Gastrocnemius medialis (tissue), 4 donors: ENCODE measurements at regions not wholly inside any gene's neighbourhood (a gene's known extent, or its start where the extent isn't known, plus 50 kb on each side); places are given as distances from the start of the nearest gene placed in this dataset.

Experiments
- ATAC-seq, 2 donors: fragments of 150-250 bp; one replicate each; pipeline ENCODE4 v1.9.1; 2016
- DNase-seq, 2 donors: peaks; one replicate each; pipeline ENCODE4 v3.0.0-alpha.2; 2019
- H3K27ac ChIP-seq, 4 donors: fragments of 200-600 bp; sonication (generic); 1 replicate in 1 of 4; 2 replicates in 3 of 4; pipeline ENCODE4 v1.5.1; 2016 to 2018; ENCODE audit warnings: mild to moderate bottlenecking in 2 of 4, moderate library complexity in 1 of 4
- H3K27me3 ChIP-seq, 3 donors: fragments of 200-600 bp; sonication (generic) in 2 of 3; 1 replicate in 1 of 3; 2 replicates in 2 of 3; pipeline versions ENCODE4 v1.5.1 to v1.6.0; 2016 to 2019; ENCODE audit warnings: mild to moderate bottlenecking in 1 of 3, moderate library complexity in 1 of 3
- H3K36me3 ChIP-seq, 2 donors: fragments of 200-600 bp; sonication (generic) in 1 of 2; one replicate each; pipeline ENCODE4 v1.5.1; 2017 to 2018
- H3K4me1 ChIP-seq, 2 donors: fragments of 200-600 bp; sonication (generic) in 1 of 2; one replicate each; pipeline ENCODE4 v1.5.1; 2016 to 2017; ENCODE audit warnings: mild to moderate bottlenecking in 2 of 2
- H3K4me3 ChIP-seq, 4 donors: fragments of 200-600 bp; sonication (generic) in 3 of 4; 1 replicate in 1 of 4; 2 replicates in 3 of 4; pipeline ENCODE4 v1.5.1; 2016 to 2019; ENCODE audit warnings: mild to moderate bottlenecking in 2 of 4
- H3K9me3 ChIP-seq, 3 donors: fragments of 200-600 bp; sonication (generic) in 2 of 3; 1 replicate in 1 of 3; 2 replicates in 2 of 3; pipeline ENCODE4 v1.5.1; 2016 to 2019
- CTCF ChIP-seq, 5 experiments: fragments of 450-650 bp in 3 of 5; fragments of 200-600 bp in 2 of 5; sonication (generic) in 2 of 5; IDR thresholded peaks in 4 of 5; conservative IDR thresholded peaks in 1 of 5; 1 replicate in 4 of 5; 2 replicates in 1 of 5; pipeline ENCODE4 v1.5.1; 2016 to 2019; ENCODE audit warnings: antibody characterized with exemption in 5 of 5, mild to moderate bottlenecking in 3 of 5, moderate library complexity in 3 of 5
- POLR2A ChIP-seq, 2 donors: fragments of 450-650 bp; IDR thresholded peaks; one replicate each; pipeline ENCODE4 v1.6.1; 2017; ENCODE audit warnings: antibody characterized with exemption in 2 of 2, mild to moderate bottlenecking in 2 of 2, moderate library complexity in 2 of 2
- in situ Hi-C, 4 donors: fragments of 200-750 bp; cut with MboI; loops; one replicate each; pipeline versions ENCODE4 v1.15.0 to v1.8.0; 2017; ENCODE audit warnings: low sequenced_read_pairs in 4 of 4
- intact Hi-C: fragments of 100-400 bp; cut with DNase I; formaldehyde crosslinking; loops from one replicate; pipeline ENCODE4 v1.15.1; 2023; ENCODE audit warnings: low total_unique reads

GRCh38 chr1:78434351-78434750 is 56.4 kb upstream of the PTGFR start:
- Histone ChIP-seq H3K9me3 (no peaks in the 10 kb centered on the region), H3K27me3 (no peaks in the 10 kb centered on the region), H3K27ac (no peak overlapping the region), H3K4me3 (no peak overlapping the region), H3K36me3 (no peaks in the 10 kb centered on the region), H3K4me1 (no peaks in the 10 kb centered on the region)
- in situ Hi-C loops, result no loop called here
- TF ChIP-seq POLR2A (IDR thresholded peaks at IDR 0.05) (no peak), CTCF (IDR thresholded peaks at IDR 0.05 in 4 of 5, conservative IDR thresholded peaks at IDR 0.05 in 1 of 5) (no peak)
- DNase-seq (no peak), ATAC-seq (no peak)
- intact Hi-C loops, result no loop called here

GRCh38 chr1:78436961-78437360 is 53.8 kb upstream of the PTGFR start:
- in situ Hi-C loops (no loop called here), intact Hi-C loops (no loop called here)
- ATAC-seq, result no peak
- no peak overlapping the region for H3K4me3 ChIP-seq
- TF ChIP-seq CTCF (IDR thresholded peaks at IDR 0.05 in 4 of 5, conservative IDR thresholded peaks at IDR 0.05 in 1 of 5) (no peak), POLR2A (IDR thresholded peaks at IDR 0.05) (no peak)
- no peaks in the 10 kb centered on the region for H3K36me3 ChIP-seq
- no peaks in the 10 kb centered on the region for H3K27me3 ChIP-seq
- H3K27ac ChIP-seq, result no peak overlapping the region
- H3K4me1 ChIP-seq, result no peaks in the 10 kb centered on the region
- H3K9me3 ChIP-seq, result no peaks in the 10 kb centered on the region
- no peak for DNase-seq

DNA sequence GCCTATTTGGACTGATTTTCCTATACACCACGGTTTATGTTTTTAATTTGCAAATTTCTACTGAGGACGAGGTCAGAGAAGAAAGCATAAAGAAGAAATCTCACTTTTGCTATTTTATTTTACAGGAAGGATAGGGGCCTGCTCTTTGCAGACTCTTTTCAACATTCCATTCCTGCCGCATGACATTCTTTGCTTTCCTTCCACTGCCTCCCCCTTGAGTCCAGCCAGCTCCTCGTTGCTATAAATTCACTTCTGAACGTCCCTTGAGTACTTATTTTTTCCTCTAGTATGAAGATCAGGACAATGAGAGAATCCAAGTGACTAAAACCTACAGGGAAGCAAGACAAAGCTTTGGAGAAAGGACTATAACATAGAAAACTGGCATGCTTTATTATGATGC is 53.4 kb upstream of the PTGFR start:
- H3K27ac ChIP-seq, result no peak overlapping the region
- H3K36me3 ChIP-seq, result no peaks in the 10 kb centered on the region
- intact Hi-C loops, result no loop called here
- H3K27me3 ChIP-seq, result no peaks in the 10 kb centered on the region
- no peaks in the 10 kb centered on the region for H3K4me1 ChIP-seq
- TF ChIP-seq CTCF (IDR thresholded peaks at IDR 0.05 in 4 of 5, conservative IDR thresholded peaks at IDR 0.05 in 1 of 5) (no peak), POLR2A (IDR thresholded peaks at IDR 0.05) (no peak)
- in situ Hi-C loops, result no loop called here
- DNase-seq (no peak), ATAC-seq (no peak)
- H3K4me3 ChIP-seq, result no peak overlapping the region
- H3K9me3 ChIP-seq, result no peaks in the 10 kb centered on the region

GRCh38 chr1:78437941-78438340 is 52.8 kb upstream of the PTGFR start:
- H3K4me3 ChIP-seq, result no peak overlapping the region
- no peaks in the 10 kb centered on the region for H3K36me3 ChIP-seq
- no peaks in the 10 kb centered on the region for H3K4me1 ChIP-seq
- H3K27me3 ChIP-seq, result no peaks in the 10 kb centered on the region
- intact Hi-C loops, result no loop called here
- in situ Hi-C loops, result no loop called here
- no peak for DNase-seq
- no peak for ATAC-seq
- H3K27ac ChIP-seq, result no peak overlapping the region
- no peaks in the 10 kb centered on the region for H3K9me3 ChIP-seq
- TF ChIP-seq POLR2A (IDR thresholded peaks at IDR 0.05), result no peak
- no peak for TF ChIP-seq CTCF (IDR thresholded peaks at IDR 0.05 in 4 of 5, conservative IDR thresholded peaks at IDR 0.05 in 1 of 5)

DNA sequence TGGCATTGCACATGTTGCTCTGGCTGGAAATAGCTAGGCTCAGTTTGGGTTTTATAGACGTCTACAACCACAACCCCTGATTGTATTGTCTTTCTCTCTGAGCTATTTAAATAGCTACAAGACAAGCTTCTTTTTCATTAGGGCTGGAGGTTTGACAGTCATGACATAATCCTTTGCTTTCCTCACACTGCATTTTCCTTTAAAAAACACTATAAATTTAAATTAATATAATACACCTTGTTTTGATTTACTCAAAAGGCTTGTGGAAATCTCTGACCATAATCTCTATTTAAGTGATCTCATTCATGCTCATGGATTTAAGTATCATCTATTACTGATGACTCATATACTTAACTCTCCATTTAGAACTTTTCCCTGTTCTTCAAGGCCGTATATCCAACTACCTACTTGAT is 50.4 kb upstream of the PTGFR start:
- TF ChIP-seq CTCF (IDR thresholded peaks at IDR 0.05 in 4 of 5, conservative IDR thresholded peaks at IDR 0.05 in 1 of 5) (no peak), POLR2A (IDR thresholded peaks at IDR 0.05) (no peak)
- no peak overlapping the region for H3K4me3 ChIP-seq

More for the DNA sequence above, 50.4 kb upstream of the PTGFR start:
- ATAC-seq (no peak), DNase-seq (no peak)
- in situ Hi-C loops (no loop called here), intact Hi-C loops (no loop called here)
- Histone ChIP-seq H3K4me1 (no peaks in the 10 kb centered on the region), H3K27ac (no peak overlapping the region), H3K36me3 (no peaks in the 10 kb centered on the region), H3K27me3 (no peaks in the 10 kb centered on the region), H3K9me3 (no peaks in the 10 kb centered on the region)
